ENCODE measurements at regions not wholly inside any gene's neighbourhood (a gene's known extent, or its start where the extent isn't known, plus 50 kb on each side); places are given as distances from the start of the nearest gene placed in this dataset.

GRCh38 chr2:160956243-160956802, 203.9 kb upstream of the TANK start:
- no peak for DNase-seq (ENCODE audit: low read depth)

- no peak for DNase-seq (ENCODE audit: low read depth)
Measured at GRCh38 chr2:160963957-160964356, 196.3 kb upstream of the TANK start.

- DNase-seq (ENCODE audit: low read depth), result no peak
Measured at GRCh38 chr2:160967523-160967922, 192.7 kb upstream of the TANK start.

- peak; percentile 22 for DNase-seq (ENCODE audit: low read depth)
Measured at GRCh38 chr2:160968183-160968582, 192.0 kb upstream of the TANK start.

- DNase-seq (ENCODE audit: low read depth), result peak; percentile 87
Measured at GRCh38 chr2:160970052-160970965, 189.9 kb upstream of the TANK start.

GRCh38 chr2:160973991-160974390, 186.2 kb upstream of the TANK start:
- no peak for DNase-seq (ENCODE audit: low read depth)

- peak; percentile 37 for DNase-seq (ENCODE audit: low read depth)
Measured at GRCh38 chr2:160974803-160975202, 185.4 kb upstream of the TANK start.

GRCh38 chr2:160976797-160977196, 183.4 kb upstream of the TANK start:
- DNase-seq (ENCODE audit: low read depth), result no peak

GRCh38 chr2:160977376-160977775, 182.9 kb upstream of the TANK start:
- DNase-seq (ENCODE audit: low read depth), result no peak

GRCh38 chr2:160977854-160978253, 182.4 kb upstream of the TANK start:
- no peak for DNase-seq (ENCODE audit: low read depth)

GRCh38 chr2:160984426-160985077, 175.7 kb upstream of the TANK start:
- DNase-seq (ENCODE audit: low read depth), result peak; percentile 11

GRCh38 chr2:160989778-160990177, 170.4 kb upstream of the TANK start:
- DNase-seq (ENCODE audit: low read depth), result no peak

- DNase-seq (ENCODE audit: low read depth), result peak; percentile 48
Measured at GRCh38 chr2:160993654-160994061, 166.6 kb upstream of the TANK start.

- DNase-seq (ENCODE audit: low read depth), result peak; percentile 94
Measured at GRCh38 chr2:160994141-160995002, 165.9 kb upstream of the TANK start.

GRCh38 chr2:160996584-160996983, 163.6 kb upstream of the TANK start:
- DNase-seq (ENCODE audit: low read depth), result no peak

GRCh38 chr2:161004379-161004778, 155.8 kb upstream of the TANK start:
- peak; percentile 21 for DNase-seq (ENCODE audit: low read depth)

- DNase-seq (ENCODE audit: low read depth), result peak; percentile 27
Measured at GRCh38 chr2:161005170-161005569, 155.1 kb upstream of the TANK start.

- DNase-seq (ENCODE audit: low read depth), result no peak
Measured at GRCh38 chr2:161008311-161008710, 151.9 kb upstream of the TANK start.

- DNase-seq (ENCODE audit: low read depth), result no peak
Measured at GRCh38 chr2:161010503-161011015, 149.7 kb upstream of the TANK start.

GRCh38 chr2:161017780-161018470, 142.3 kb upstream of the TANK start:
- DNase-seq (ENCODE audit: low read depth), result peak; percentile 25

GRCh38 chr2:161019311-161019710, 140.9 kb upstream of the TANK start:
- no peak for DNase-seq (ENCODE audit: low read depth)

Data from renal cortical epithelial cell (primary cell).